ENCODE measurements at regions not wholly inside any gene's neighbourhood (a gene's known extent, or its start where the extent isn't known, plus 50 kb on each side); places are given as distances from the start of the nearest gene placed in this dataset.
A peak's percentile ranks its signal among the peaks of the same experiment; 100 is the strongest.

DNA sequence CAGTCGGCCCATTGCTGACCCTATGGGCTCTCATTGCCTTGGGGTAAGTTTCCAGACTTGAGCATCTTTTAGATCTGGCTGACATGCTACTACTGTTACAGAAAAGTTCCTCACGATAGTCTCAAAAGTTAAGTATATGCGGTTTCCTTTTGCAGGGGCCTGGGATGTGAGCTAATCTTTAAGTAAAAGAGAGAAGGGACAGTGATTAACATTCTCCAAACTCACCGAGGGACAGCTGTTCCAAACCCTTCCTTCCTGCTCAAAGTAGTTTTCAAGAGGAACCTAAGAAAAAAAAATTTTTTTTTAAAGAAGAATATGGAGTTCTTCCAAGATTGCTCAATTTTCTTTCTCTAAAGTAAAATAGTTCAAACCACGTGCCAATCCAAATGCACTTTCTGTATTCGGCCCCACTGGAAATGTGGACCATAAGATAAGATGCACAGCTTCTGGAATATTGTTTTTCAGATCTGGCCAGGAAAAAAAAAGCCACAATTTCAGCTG is 168.0 kb upstream of the SPRY4 start:
- peaks cover under 1% of the 10 kb centered on the region for H3K9me3 Mint-ChIP-seq
- no peak for DNase-seq (ENCODE audit: low read depth, low spot score)
- no peak overlapping the region for H3K4me3 Mint-ChIP-seq
- H3K4me1 Mint-ChIP-seq, result peaks cover 67% of the 10 kb centered on the region
- no peaks in the 10 kb centered on the region for H3K36me3 Mint-ChIP-seq (ENCODE audit: low read depth)
- H3K27me3 Mint-ChIP-seq (ENCODE audit: low read depth), result no peaks in the 10 kb centered on the region
- H3K27ac Mint-ChIP-seq (ENCODE audit: unreplicated experiment), result peak overlapping the region; percentile 36
- TF ChIP-seq, protein P1, sequence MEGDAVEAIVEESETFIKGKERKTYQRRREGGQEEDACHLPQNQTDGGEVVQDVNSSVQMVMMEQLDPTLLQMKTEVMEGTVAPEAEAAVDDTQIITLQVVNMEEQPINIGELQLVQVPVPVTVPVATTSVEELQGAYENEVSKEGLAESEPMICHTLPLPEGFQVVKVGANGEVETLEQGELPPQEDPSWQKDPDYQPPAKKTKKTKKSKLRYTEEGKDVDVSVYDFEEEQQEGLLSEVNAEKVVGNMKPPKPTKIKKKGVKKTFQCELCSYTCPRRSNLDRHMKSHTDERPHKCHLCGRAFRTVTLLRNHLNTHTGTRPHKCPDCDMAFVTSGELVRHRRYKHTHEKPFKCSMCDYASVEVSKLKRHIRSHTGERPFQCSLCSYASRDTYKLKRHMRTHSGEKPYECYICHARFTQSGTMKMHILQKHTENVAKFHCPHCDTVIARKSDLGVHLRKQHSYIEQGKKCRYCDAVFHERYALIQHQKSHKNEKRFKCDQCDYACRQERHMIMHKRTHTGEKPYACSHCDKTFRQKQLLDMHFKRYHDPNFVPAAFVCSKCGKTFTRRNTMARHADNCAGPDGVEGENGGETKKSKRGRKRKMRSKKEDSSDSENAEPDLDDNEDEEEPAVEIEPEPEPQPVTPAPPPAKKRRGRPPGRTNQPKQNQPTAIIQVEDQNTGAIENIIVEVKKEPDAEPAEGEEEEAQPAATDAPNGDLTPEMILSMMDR (conservative IDR thresholded peaks at IDR 0.05), result no peak

DNA sequence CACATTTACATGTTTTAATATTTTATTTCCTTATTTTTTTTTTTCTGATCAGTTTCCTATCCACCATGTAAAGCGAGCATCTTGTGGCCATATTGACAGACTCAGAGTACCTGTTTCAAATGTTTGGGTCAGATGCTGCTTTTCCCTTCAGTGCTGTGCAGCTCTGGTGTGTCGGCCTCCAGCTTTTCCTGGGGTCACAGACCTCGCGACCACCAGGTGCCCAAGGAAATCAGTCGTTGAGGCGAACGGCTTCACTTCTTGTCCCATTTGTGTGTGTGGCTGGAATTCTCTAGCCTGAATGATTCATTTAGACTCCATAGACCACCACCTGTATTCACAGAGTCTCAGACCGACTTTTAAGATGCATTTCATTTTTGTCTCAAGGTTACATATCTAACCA is 166.9 kb upstream of the SPRY4 start:
- H3K9me3 Mint-ChIP-seq, result no peaks in the 10 kb centered on the region
- no peaks in the 10 kb centered on the region for H3K36me3 Mint-ChIP-seq (ENCODE audit: low read depth)
- H3K4me1 Mint-ChIP-seq, result peaks cover 67% of the 10 kb centered on the region
- TF ChIP-seq, protein P1 (conservative IDR thresholded peaks at IDR 0.05), result no peak
- H3K4me3 Mint-ChIP-seq, result no peak overlapping the region
- peak overlapping the region; percentile 95 for H3K27ac Mint-ChIP-seq (ENCODE audit: unreplicated experiment)
- H3K27me3 Mint-ChIP-seq (ENCODE audit: low read depth), result no peaks in the 10 kb centered on the region
- DNase-seq (ENCODE audit: low read depth, low spot score), result no peak

DNA sequence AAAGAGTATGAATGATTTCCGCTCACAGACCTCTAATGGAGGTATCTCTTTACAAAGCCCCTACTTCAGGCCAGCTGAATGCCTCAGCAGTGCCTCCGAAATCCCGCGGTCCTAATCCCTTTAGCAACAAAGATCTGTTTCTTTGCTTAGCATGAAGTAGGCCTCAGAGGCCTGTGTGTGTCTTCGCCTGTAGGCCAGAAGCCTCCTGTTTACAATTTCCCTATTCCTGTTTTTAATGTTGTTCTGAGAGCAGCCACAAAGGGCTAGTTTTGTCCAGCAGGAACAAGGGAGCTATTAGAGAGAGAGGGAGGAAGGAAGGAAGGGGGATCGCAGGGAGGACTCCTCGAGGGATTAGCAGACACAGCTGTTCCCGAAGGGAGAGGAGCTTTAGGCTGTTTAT is 166.4 kb upstream of the SPRY4 start:
- Mint-ChIP-seq H3K4me1 (peaks cover 67% of the 10 kb centered on the region), H3K4me3 (peak overlapping the region; percentile 47), H3K9me3 (no peaks in the 10 kb centered on the region), H3K27ac (ENCODE audit: unreplicated experiment) (peak overlapping the region; percentile 95), H3K27me3 (ENCODE audit: low read depth) (no peaks in the 10 kb centered on the region), H3K36me3 (ENCODE audit: low read depth) (peaks cover 2% of the 10 kb centered on the region)
- TF ChIP-seq, protein P1 (conservative IDR thresholded peaks at IDR 0.05), result no peak
- DNase-seq (ENCODE audit: low read depth, low spot score), result peak; percentile 40

DNA sequence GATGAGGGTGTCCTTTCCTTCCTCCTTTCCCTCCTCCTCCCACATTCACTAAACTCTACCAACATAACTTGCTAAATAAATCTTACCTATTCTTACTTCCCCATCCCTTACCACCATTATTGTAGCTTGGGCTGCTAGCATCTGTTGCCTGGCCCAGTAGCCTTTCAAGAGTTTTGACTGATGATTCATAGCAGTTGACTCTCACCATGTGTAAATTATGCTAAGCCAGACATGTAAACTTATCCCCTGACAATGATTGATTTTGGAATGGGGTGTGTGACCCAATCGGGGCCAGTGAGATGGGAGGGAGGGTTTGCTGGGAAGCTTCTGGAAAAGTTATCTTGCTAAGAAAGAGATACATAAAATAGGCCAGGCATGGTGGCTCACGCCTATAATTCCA is 161.8 kb upstream of the SPRY4 start:
- Mint-ChIP-seq H3K4me3 (no peak overlapping the region), H3K36me3 (ENCODE audit: low read depth) (peaks cover 5% of the 10 kb centered on the region), H3K27ac (ENCODE audit: unreplicated experiment) (no peak overlapping the region), H3K27me3 (ENCODE audit: low read depth) (no peaks in the 10 kb centered on the region), H3K9me3 (peaks cover 5% of the 10 kb centered on the region), H3K4me1 (peaks cover 53% of the 10 kb centered on the region)
- no peak for DNase-seq (ENCODE audit: low read depth, low spot score)
- TF ChIP-seq, protein P1 (conservative IDR thresholded peaks at IDR 0.05), result no peak

DNA sequence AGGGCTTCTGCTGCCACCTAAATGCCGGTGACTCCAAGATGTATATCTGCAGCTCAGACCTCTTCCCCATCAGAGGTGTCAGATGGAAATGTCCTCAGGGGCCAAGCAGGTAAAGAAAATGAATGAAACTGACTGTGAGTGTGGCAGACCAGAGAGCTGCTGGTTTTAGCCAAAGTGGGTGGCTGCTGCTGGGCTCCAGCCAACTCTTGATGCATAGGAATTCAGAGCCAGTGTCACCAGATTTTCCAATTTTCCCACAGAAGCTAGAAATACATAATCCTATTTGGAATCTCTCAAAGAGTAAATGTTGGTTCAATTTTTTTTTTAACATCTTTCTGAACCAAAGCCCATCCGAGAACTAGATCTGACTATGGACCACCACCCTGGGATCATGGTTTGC is 161.2 kb upstream of the SPRY4 start:
- Mint-ChIP-seq H3K36me3 (ENCODE audit: low read depth) (peaks cover 5% of the 10 kb centered on the region), H3K27me3 (ENCODE audit: low read depth) (no peaks in the 10 kb centered on the region), H3K9me3 (peaks cover 5% of the 10 kb centered on the region), H3K4me1 (peaks cover 47% of the 10 kb centered on the region), H3K4me3 (no peak overlapping the region), H3K27ac (ENCODE audit: unreplicated experiment) (no peak overlapping the region)
- TF ChIP-seq, protein P1 (conservative IDR thresholded peaks at IDR 0.05), result no peak
- DNase-seq (ENCODE audit: low read depth, low spot score), result no peak

Data from neural crest cell (in vitro differentiated cells).